Body of pancreas (tissue), 4 donors: ENCODE measurements at regions not wholly inside any gene's neighbourhood (a gene's known extent, or its start where the extent isn't known, plus 50 kb on each side); places are given as distances from the start of the nearest gene placed in this dataset.

Experiments
- CTCF ChIP-seq, 7 experiments: fragments of 450-650 bp in 4 of 7; fragments of 200-600 bp in 3 of 7; sonication (generic) in 3 of 7; IDR thresholded peaks; one replicate each; pipeline ENCODE4 v1.5.1; 2016 to 2019; ENCODE audit warnings: antibody characterized with exemption in 7 of 7
- POLR2A ChIP-seq, 3 donors: fragments of 450-650 bp; IDR thresholded peaks; one replicate each; pipeline ENCODE4 v1.6.1; 2016; ENCODE audit warnings: antibody characterized with exemption in 3 of 3, mild to moderate bottlenecking in 2 of 3

DNA sequence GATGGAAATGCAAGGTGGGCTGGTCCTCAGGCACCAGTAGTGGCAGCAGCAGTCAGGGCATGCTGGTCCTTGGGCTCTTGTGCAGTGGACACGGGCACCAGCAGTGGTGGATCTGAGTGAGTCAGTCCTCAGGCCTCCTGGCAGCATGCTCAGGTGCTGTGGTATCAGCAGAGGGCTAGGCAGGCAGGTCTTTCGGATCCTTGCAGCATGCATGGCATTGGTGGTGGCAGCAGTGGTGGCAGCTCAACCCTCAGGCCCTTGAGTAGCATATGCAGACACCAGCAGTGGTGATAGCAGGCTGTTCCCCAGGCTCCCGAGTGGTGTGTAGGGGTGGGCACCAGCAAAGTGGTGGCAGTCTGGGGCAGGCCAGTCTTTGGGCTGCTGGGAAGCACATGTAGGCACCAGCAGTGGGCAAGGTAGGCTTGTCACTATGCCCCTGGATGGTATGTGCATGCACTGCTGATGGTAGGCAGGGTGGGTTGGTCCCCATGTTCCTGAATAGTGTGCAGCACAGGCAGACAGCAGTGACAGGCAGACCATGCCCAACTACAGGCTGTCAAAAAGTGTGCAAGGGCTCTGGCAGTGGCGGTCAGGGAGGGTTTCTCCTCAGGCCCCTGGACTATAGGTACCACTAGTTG is 606.0 kb downstream of the ADCYAP1 start:
- TF ChIP-seq POLR2A (IDR thresholded peaks at IDR 0.05) (no peak), CTCF (IDR thresholded peaks at IDR 0.05) (no peak)
